ENCODE measurements at regions not wholly inside any gene's neighbourhood (a gene's known extent, or its start where the extent isn't known, plus 50 kb on each side); places are given as distances from the start of the nearest gene placed in this dataset.

DNA sequence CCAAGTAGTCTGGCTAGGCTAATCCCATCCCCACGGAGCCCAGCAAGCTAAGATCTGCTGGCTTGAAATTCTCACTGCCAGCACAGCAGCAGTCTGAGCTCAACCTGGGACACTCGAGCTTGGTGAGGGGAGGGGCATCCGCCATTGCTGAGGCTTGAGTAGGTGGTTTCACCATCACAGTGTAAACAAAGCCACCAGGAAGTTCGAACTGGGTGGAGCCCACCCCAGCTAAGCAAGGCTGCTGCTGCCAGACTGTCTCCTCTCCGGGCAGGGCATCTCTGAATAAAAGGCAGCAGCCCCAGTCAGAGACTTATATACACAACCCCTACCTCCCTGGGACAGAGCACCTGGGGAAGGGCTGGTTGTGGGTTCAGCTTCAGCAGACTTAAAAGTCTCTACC lies 639.6 kb downstream of the IQCM start:
- no peak for TF ChIP-seq CTCF (IDR thresholded peaks at IDR 0.05)
- TF ChIP-seq POLR2A (IDR thresholded peaks at IDR 0.05): no peak

All from vagina (tissue), 2 donors.